ENCODE measurements at regions not wholly inside any gene's neighbourhood (a gene's known extent, or its start where the extent isn't known, plus 50 kb on each side); places are given as distances from the start of the nearest gene placed in this dataset.

GRCh38 chr10:113978802-113979201 lies 64.9 kb upstream of the ADRB1 start:
- no peak for ATAC-seq
- no peak overlapping the region for H3K4me2 ChIP-seq (ENCODE audit: low read depth, low read length)
- in situ Hi-C loops (cut with HindIII; ENCODE audit: extremely low pct_ligation_motif_present, low pct_unique_long_range_greater_than_20kb), result no loop called here
- DNase-seq (ENCODE audit: low spot score), result no peak
- BruUV-seq (replicated peaks), result no TSS peak
- no peaks in the 10 kb centered on the region for H3K4me1 ChIP-seq (ENCODE audit: insufficient read depth, low read length)
- H3K79me2 ChIP-seq (ENCODE audit: insufficient read depth, low read length), result no peaks in the 10 kb centered on the region
- 71% methylated on average over 3 of the region's 9 CpGs for WGBS (ENCODE audit: low lambda C conversion rate)
- H2AFZ ChIP-seq (ENCODE audit: low read length), result no peak overlapping the region
- H3K9ac ChIP-seq (ENCODE audit: insufficient read depth, low read depth, low read length), result no peak overlapping the region
- H4K20me1 ChIP-seq (ENCODE audit: insufficient read depth, low read length), result no peaks in the 10 kb centered on the region
- peaks cover 0 to 12% of the 10 kb centered on the region in 2 experiments; a peak in 3 of 5 replicates for H3K27me3 ChIP-seq (ENCODE audit: control insufficient read depth in 1 of 2, insufficient read depth in 2 of 2, low read length in 2 of 2)
- H3K4me3 ChIP-seq (replicated peaks in 1 of 3; ENCODE audit: insufficient read depth in 1 of 3, low read depth in 2 of 3, low read length in 3 of 3), result no peak overlapping the region
- CTCF ChIA-PET (ENCODE audit: low intra/inter-chr PET ratio, low total read pairs), result no interaction called here
- no peaks in the 10 kb centered on the region for H3K9me3 ChIP-seq (ENCODE audit: low read length)
- no peaks in the 10 kb centered on the region for H3K36me3 ChIP-seq (replicated peaks in 1 of 2; ENCODE audit: control insufficient read depth in 1 of 2, insufficient read depth in 2 of 2, low read length in 2 of 2)
- no peak overlapping the region for H3K27ac ChIP-seq (ENCODE audit: extremely low read length, insufficient read depth, low read length)
- TF ChIP-seq FOXA1 (IDR thresholded peaks at IDR 0.05) (no peak), FOXA1 (CRISPR knock-in tag; IDR thresholded peaks at IDR 0.05) (no peak), TBX3 (IDR thresholded peaks at IDR 0.05; ENCODE audit: borderline replicate concordance) (no peak), HIC2 (CRISPR knock-in tag; IDR thresholded peaks at IDR 0.05; ENCODE audit: low read depth) (no peak)
- no peak for FAIRE-seq
- intact Hi-C loops (cut with micrococcal nuclease; ENCODE audit: unreplicated experiment), result no loop called here
- POLR2A ChIA-PET, result no interaction called here

GRCh38 chr10:113979409-113979808 lies 64.3 kb upstream of the ADRB1 start:
- no TSS peak for BruUV-seq (replicated peaks)
- Histone ChIP-seq H3K79me2 (ENCODE audit: insufficient read depth, low read length) (no peaks in the 10 kb centered on the region), H3K4me2 (ENCODE audit: low read depth, low read length) (no peak overlapping the region), H2AFZ (ENCODE audit: low read length) (no peak overlapping the region), H3K4me1 (ENCODE audit: insufficient read depth, low read length) (no peaks in the 10 kb centered on the region), H3K27me3 (ENCODE audit: control insufficient read depth in 1 of 2, insufficient read depth in 2 of 2, low read length in 2 of 2) (peaks cover 0 to 15% of the 10 kb centered on the region in 2 experiments; a peak in 3 of 5 replicates), H3K4me3 (replicated peaks in 1 of 3; ENCODE audit: insufficient read depth in 1 of 3, low read depth in 2 of 3, low read length in 3 of 3) (no peak overlapping the region), H3K9me3 (ENCODE audit: low read length) (no peaks in the 10 kb centered on the region), H3K36me3 (replicated peaks in 1 of 2; ENCODE audit: control insufficient read depth in 1 of 2, insufficient read depth in 2 of 2, low read length in 2 of 2) (no peaks in the 10 kb centered on the region), H4K20me1 (ENCODE audit: insufficient read depth, low read length) (no peaks in the 10 kb centered on the region), H3K27ac (ENCODE audit: extremely low read length, insufficient read depth, low read length) (no peak overlapping the region), H3K9ac (ENCODE audit: insufficient read depth, low read depth, low read length) (no peak overlapping the region)
- WGBS (ENCODE audit: low lambda C conversion rate), result 5% methylated on average over 7 of the region's 7 CpGs
- ATAC-seq (no peak), FAIRE-seq (no peak), DNase-seq (ENCODE audit: low spot score) (no peak)
- POLR2A ChIA-PET, result no interaction called here
- in situ Hi-C loops (cut with HindIII; ENCODE audit: extremely low pct_ligation_motif_present, low pct_unique_long_range_greater_than_20kb), result no loop called here
- CTCF ChIA-PET (ENCODE audit: low intra/inter-chr PET ratio, low total read pairs), result no interaction called here
- intact Hi-C loops (cut with micrococcal nuclease; ENCODE audit: unreplicated experiment), result no loop called here
- no peak for TF ChIP-seq SAP130 (CRISPR knock-in tag; IDR thresholded peaks at IDR 0.05; ENCODE audit: low read depth)
- TF ChIP-seq ZBTB20 (CRISPR knock-in tag; IDR thresholded peaks at IDR 0.05; ENCODE audit: borderline replicate concordance, low read depth), result no peak
- TF ChIP-seq KLF12 (CRISPR knock-in tag; IDR thresholded peaks at IDR 0.05; ENCODE audit: borderline replicate concordance), result no peak
- TF ChIP-seq MED13 (CRISPR knock-in tag; IDR thresholded peaks at IDR 0.05), result no peak
- no peak for TF ChIP-seq ZNF576 (CRISPR knock-in tag; IDR thresholded peaks at IDR 0.05)
- TF ChIP-seq STAT6 (CRISPR knock-in tag; IDR thresholded peaks at IDR 0.05; ENCODE audit: borderline replicate concordance), result no peak
- no peak for TF ChIP-seq TP53 (CRISPR knock-in tag; conservative IDR thresholded peaks at IDR 0.05)
- TF ChIP-seq JUND (CRISPR knock-in tag; IDR thresholded peaks at IDR 0.05), result no peak
- no peak for TF ChIP-seq GLI4 (CRISPR knock-in tag; IDR thresholded peaks at IDR 0.05; ENCODE audit: borderline replicate concordance)
- no peak for TF ChIP-seq HCFC1 (IDR thresholded peaks at IDR 0.05; ENCODE audit: low read depth, low read length)
